Natural killer cell (primary cell): ENCODE measurements at regions not wholly inside any gene's neighbourhood (a gene's known extent, or its start where the extent isn't known, plus 50 kb on each side); places are given as distances from the start of the nearest gene placed in this dataset.

Source experiments
- ATAC-seq, 3 donors: fragments of 150-1000 bp in 2 of 3; fragments of 200-7000 bp in 1 of 3; cut with Tn5 transposase; 1 replicate in 1 of 3; 2 replicates in 2 of 3; pipeline ENCODE4 v1.10.0; 2021; ENCODE audit warnings: mild to moderate bottlenecking in 2 of 3, moderate library complexity in 2 of 3
- DNase-seq, 2 donors: peaks; one replicate each; pipeline versions ENCODE4 v3.0.0 to v3.0.0-alpha.2; 2013 to 2021; ENCODE audit warnings: mixed read lengths in 1 of 2
- H3K27ac ChIP-seq: one replicate; pipeline ENCODE4 v1.5.1; 2013; ENCODE audit warnings: mild to moderate bottlenecking, low read length
- H3K27me3 ChIP-seq: one replicate; pipeline ENCODE4 v1.6.1; 2013; ENCODE audit warnings: low read length; ENCODE audit not compliant: control insufficient read depth, insufficient read depth
- H3K36me3 ChIP-seq: one replicate; pipeline ENCODE4 v1.6.1; 2013; ENCODE audit warnings: low read length; ENCODE audit not compliant: control insufficient read depth, insufficient read depth
- H3K4me1 ChIP-seq: one replicate; pipeline ENCODE4 v1.6.1; 2013; ENCODE audit warnings: low read length; ENCODE audit not compliant: control insufficient read depth, insufficient read depth
- H3K4me3 ChIP-seq: one replicate; pipeline ENCODE4 v1.5.1; 2013; ENCODE audit warnings: low read length
- H3K9me3 ChIP-seq: one replicate; pipeline ENCODE4 v1.6.1; 2013; ENCODE audit warnings: low read length; ENCODE audit not compliant: control insufficient read depth, insufficient read depth
- H3K27ac Mint-ChIP-seq, 2 donors: one replicate each; pipeline ENCODE4 v1.8.0; 2022; ENCODE audit warnings: mild to moderate bottlenecking in 2 of 2, mixed read lengths in 2 of 2, moderate library complexity in 1 of 2
- H3K27me3 Mint-ChIP-seq, 2 donors: one replicate each; pipeline ENCODE4 v1.8.0; 2022; ENCODE audit warnings: low read depth in 2 of 2, mixed read lengths in 2 of 2
- H3K36me3 Mint-ChIP-seq: one replicate; pipeline ENCODE4 v1.8.0; 2022; ENCODE audit warnings: mixed read lengths
- H3K4me1 Mint-ChIP-seq, 2 donors: one replicate each; pipeline ENCODE4 v1.8.0; 2022; ENCODE audit warnings: mixed read lengths in 2 of 2
- H3K4me3 Mint-ChIP-seq: one replicate; pipeline ENCODE4 v1.8.0; 2022; ENCODE audit warnings: mild to moderate bottlenecking, moderate library complexity, mixed read lengths
- H3K9me3 Mint-ChIP-seq, 2 donors: one replicate each; pipeline ENCODE4 v1.8.0; 2022; ENCODE audit warnings: mixed read lengths in 2 of 2
- WGBS: methylation state at CpG from one replicate; pipeline ENCODE4 v1.1.7; 2013; ENCODE audit warnings: missing lambda C conversion rate; ENCODE audit not compliant: insufficient coverage; 5-methylcytosine and 5-hydroxymethylcytosine counted together
- intact Hi-C: fragments of 100-400 bp; cut with micrococcal nuclease; formaldehyde crosslinking; loops from one replicate; pipeline ENCODE4 v1.14.2; 2022
- TF ChIP-seq, protein P1 (sequence below): fragments of 200-600 bp; IDR thresholded peaks from one replicate; pipeline ENCODE4 v1.8.0; 2022; ENCODE audit warnings: antibody characterized with exemption

DNA sequence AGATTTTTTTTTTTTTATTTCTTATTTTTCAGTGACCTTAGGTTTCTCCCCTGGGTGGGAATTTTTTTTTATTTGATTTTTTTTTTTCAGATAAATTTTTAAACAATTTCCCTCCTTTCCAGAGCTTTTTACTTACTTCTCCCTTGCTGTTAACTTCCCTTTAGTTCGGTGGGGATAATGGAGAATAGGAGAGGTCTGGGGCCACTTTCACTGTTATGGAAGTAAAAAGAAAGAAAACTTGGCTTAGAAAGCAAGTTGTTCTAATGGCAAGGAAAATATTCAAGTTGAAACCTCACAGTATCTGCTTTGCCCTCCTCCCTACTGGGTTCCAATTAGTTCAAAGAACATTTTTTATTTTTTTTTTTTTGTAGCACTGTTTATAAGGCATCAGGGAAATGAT is 537.1 kb upstream of the NXPH2 start:
- Mint-ChIP-seq H3K27me3 (no peaks in the 10 kb centered on the region), H3K27ac (no peak overlapping the region), H3K9me3 (peaks cover 7% of the 10 kb centered on the region in 2 donors), H3K4me3 (no peak overlapping the region), H3K4me1 (no peaks in the 10 kb centered on the region), H3K36me3 (no peaks in the 10 kb centered on the region)
- no peak overlapping the region for H3K4me3 ChIP-seq
- H3K27ac ChIP-seq: no peak overlapping the region
- no peak for ATAC-seq
- no peaks in the 10 kb centered on the region for H3K27me3 ChIP-seq
- no peaks in the 10 kb centered on the region for H3K4me1 ChIP-seq
- DNase-seq: no peak
- TF ChIP-seq, protein P1, sequence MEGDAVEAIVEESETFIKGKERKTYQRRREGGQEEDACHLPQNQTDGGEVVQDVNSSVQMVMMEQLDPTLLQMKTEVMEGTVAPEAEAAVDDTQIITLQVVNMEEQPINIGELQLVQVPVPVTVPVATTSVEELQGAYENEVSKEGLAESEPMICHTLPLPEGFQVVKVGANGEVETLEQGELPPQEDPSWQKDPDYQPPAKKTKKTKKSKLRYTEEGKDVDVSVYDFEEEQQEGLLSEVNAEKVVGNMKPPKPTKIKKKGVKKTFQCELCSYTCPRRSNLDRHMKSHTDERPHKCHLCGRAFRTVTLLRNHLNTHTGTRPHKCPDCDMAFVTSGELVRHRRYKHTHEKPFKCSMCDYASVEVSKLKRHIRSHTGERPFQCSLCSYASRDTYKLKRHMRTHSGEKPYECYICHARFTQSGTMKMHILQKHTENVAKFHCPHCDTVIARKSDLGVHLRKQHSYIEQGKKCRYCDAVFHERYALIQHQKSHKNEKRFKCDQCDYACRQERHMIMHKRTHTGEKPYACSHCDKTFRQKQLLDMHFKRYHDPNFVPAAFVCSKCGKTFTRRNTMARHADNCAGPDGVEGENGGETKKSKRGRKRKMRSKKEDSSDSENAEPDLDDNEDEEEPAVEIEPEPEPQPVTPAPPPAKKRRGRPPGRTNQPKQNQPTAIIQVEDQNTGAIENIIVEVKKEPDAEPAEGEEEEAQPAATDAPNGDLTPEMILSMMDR: no peak
- WGBS: no CpG with 5 or more reads among the region's 1 CpG
- no peaks in the 10 kb centered on the region for H3K9me3 ChIP-seq
- no peaks in the 10 kb centered on the region for H3K36me3 ChIP-seq
- intact Hi-C loops: no loop called here

DNA sequence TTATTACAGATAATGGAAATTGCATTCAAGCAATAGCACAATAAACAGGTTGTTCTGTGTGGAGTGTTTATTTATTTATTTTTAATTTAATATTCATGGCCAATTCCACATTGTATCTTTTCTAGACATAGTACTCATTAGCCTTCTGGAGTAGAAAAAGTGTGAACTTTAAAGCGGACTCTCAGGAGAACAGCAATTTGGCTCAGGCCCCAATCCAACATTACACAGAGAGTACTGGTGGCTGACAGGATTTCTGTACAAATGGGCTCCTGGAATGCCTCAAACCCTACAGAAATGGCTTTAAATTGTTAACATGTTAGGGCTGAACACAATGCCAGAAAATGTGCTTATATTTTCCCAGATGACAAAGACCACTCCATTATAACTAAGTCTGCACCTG is 533.9 kb upstream of the NXPH2 start:
- H3K4me1 ChIP-seq: no peaks in the 10 kb centered on the region
- Mint-ChIP-seq H3K9me3 (peaks cover 7% of the 10 kb centered on the region in 2 donors), H3K27ac (no peak overlapping the region), H3K4me1 (no peaks in the 10 kb centered on the region), H3K4me3 (no peak overlapping the region), H3K36me3 (no peaks in the 10 kb centered on the region), H3K27me3 (no peaks in the 10 kb centered on the region)
- ATAC-seq (no peak), DNase-seq (no peak)
- WGBS: 100% methylated on average over 1 of the region's 1 CpG
- no peaks in the 10 kb centered on the region for H3K27me3 ChIP-seq
- TF ChIP-seq, protein P1: no peak
- no peaks in the 10 kb centered on the region for H3K36me3 ChIP-seq
- H3K4me3 ChIP-seq: no peak overlapping the region
- no peaks in the 10 kb centered on the region for H3K9me3 ChIP-seq
- intact Hi-C loops: no loop called here
- H3K27ac ChIP-seq: no peak overlapping the region

DNA sequence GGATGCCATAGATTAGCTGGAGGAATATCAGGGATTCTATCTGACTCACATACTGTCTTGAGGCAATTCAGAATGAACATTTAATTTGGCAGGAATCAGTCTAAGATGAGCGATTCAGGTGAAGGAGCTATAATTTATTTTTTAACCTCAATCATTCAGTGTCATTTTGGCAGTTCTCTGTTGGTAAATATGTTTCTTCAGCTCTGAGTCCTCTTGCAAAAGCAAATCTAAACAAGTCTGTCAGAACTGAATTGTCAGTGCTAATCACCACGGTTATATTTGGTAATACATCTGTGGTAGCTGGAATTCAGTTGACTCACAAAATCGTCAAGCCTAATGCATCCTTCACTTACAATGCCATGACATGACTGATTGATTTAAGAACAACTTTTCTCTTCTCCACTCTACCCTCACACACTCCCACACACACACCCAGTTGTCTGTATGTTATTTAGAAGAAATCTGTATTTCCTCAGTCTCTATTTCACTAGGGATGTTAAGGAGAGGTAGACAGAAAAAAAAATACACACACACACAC is 516.6 kb upstream of the NXPH2 start:
- TF ChIP-seq, protein P1: no peak
- Histone ChIP-seq H3K27me3 (no peaks in the 10 kb centered on the region), H3K27ac (no peak overlapping the region), H3K9me3 (peaks cover 6% of the 10 kb centered on the region), H3K36me3 (no peaks in the 10 kb centered on the region), H3K4me3 (no peak overlapping the region), H3K4me1 (no peaks in the 10 kb centered on the region)
- no peak overlapping the region for H3K4me3 Mint-ChIP-seq
- H3K36me3 Mint-ChIP-seq: no peaks in the 10 kb centered on the region
- ATAC-seq (no peak), DNase-seq (no peak)
- intact Hi-C loops: no loop called here
- peaks cover 17 to 27% of the 10 kb centered on the region in 2 donors for H3K9me3 Mint-ChIP-seq
- H3K27me3 Mint-ChIP-seq: no peaks in the 10 kb centered on the region
- no peaks in the 10 kb centered on the region for H3K4me1 Mint-ChIP-seq
- 91% methylated on average over 3 of the region's 3 CpGs for WGBS
- H3K27ac Mint-ChIP-seq: no peak overlapping the region

DNA sequence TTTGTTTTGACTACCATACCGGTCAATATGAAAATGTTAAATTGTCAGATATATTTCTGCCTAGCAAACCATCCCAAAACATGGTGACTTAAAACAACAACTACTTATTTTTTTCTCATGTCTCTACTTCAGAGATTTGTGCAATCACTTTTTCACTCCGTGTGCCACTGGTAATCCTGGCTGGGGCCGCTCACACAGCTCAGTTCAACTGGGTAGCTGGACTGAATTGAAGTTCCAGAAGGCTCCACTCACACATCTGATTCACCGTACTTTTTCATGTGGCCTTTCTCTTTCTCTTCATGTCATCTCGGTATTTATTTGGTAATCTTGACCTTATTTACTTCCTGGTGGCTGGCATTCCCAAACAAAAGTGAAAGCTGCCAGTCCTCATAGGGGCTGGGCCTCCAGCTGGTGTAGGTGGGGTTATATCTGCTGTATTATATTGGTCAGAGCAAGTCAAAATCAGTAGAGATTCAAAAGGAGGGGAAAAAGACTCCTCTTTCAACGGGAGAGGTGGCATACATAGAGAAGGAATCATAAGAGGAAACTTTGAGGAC is 513.9 kb upstream of the NXPH2 start:
- Mint-ChIP-seq H3K36me3 (no peaks in the 10 kb centered on the region), H3K27ac (no peak overlapping the region), H3K9me3 (peaks cover 17 to 20% of the 10 kb centered on the region in 2 donors), H3K27me3 (no peaks in the 10 kb centered on the region), H3K4me1 (no peaks in the 10 kb centered on the region), H3K4me3 (no peak overlapping the region)
- no peak overlapping the region for H3K4me3 ChIP-seq
- no peaks in the 10 kb centered on the region for H3K4me1 ChIP-seq
- no peak overlapping the region for H3K27ac ChIP-seq
- WGBS: 65% methylated on average over 5 of the region's 6 CpGs
- no peak for DNase-seq
- intact Hi-C loops: no loop called here
- TF ChIP-seq, protein P1: no peak
- no peaks in the 10 kb centered on the region for H3K36me3 ChIP-seq
- peaks cover 6% of the 10 kb centered on the region for H3K9me3 ChIP-seq
- H3K27me3 ChIP-seq: no peaks in the 10 kb centered on the region
- no peak for ATAC-seq
